ENCODE measurements at regions not wholly inside any gene's neighbourhood (a gene's known extent, or its start where the extent isn't known, plus 50 kb on each side); places are given as distances from the start of the nearest gene placed in this dataset.

DNA sequence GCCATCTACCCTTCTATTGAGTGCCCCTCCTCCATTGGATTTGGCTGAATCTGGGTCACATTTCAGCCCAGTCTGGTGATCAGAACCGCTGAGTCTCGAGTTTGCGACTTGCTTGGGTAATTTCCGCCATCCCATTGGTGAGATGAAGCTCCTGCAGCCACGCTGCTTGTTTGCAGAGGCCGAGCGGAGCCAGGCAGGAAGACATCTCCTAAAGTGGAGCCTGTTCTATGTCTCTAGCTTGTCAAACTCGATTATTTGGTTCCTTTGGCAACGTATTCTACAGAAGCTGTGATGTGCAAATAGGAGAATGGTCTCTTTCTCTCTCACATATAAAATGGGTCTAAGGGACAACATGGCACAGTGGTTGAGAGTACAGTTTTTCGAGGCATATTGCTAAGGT, 206.8 kb upstream of the PLXNA2 start:
- 84% methylated on average over 10 of the region's 10 CpGs for WGBS, 3 donors
- Histone ChIP-seq H3K27me3 (no peaks in the 10 kb centered on the region), H3K4me3 (no peak overlapping the region), H3K36me3 (no peaks in the 10 kb centered on the region), H3K27ac (no peak overlapping the region), H3K9me3 (no peaks in the 10 kb centered on the region), H3K4me1 (ENCODE audit: insufficient read depth) (no peaks in the 10 kb centered on the region)
- no peak for DNase-seq
- no peak for TF ChIP-seq POLR2A (IDR thresholded peaks at IDR 0.05)
- intact Hi-C loops (cut with DNase I), result no loop called here

- 59 to 76% (median 62%) methylated on average over 3 of the region's 3 CpGs for WGBS, 3 donors
- no peak for DNase-seq
Observed at GRCh38 chr1:208455821-208456220, 211.6 kb upstream of the PLXNA2 start.

DNA sequence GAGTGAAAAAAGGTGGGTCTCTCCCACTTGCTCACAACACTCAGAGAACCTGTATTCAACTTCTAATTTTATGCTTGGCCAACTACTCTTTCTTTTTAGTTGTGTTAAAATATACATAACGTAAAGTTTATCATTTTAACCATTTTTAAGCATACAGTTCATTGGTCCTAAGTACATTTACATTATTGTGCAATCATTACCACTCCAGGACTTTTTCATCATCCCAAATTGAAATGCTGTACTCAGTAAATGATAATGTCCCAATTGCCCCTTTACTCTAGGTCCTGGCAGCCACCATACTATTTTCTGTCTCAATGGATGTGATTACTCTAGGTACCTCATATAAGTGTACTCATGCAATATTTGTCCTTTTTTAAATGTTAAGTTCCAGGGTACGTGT, 212.3 kb upstream of the PLXNA2 start:
- Histone ChIP-seq H3K4me1 (ENCODE audit: insufficient read depth) (no peaks in the 10 kb centered on the region), H3K9me3 (no peaks in the 10 kb centered on the region), H3K36me3 (no peaks in the 10 kb centered on the region), H3K27me3 (no peaks in the 10 kb centered on the region), H3K27ac (no peak overlapping the region), H3K4me3 (no peak overlapping the region)
- DNase-seq, result no peak
- WGBS, 3 donors, result 86 to 94% (median 88%) methylated on average over 2 of the region's 2 CpGs
- intact Hi-C loops (cut with DNase I), result no loop called here
- TF ChIP-seq CTCF (IDR thresholded peaks at IDR 0.05) (no peak), EP300 (IDR thresholded peaks at IDR 0.05) (no peak), POLR2A (IDR thresholded peaks at IDR 0.05) (no peak)

More at GRCh38 chr1:208455821-208456220, 211.6 kb upstream of the PLXNA2 start:
- no peak for TF ChIP-seq CTCF (IDR thresholded peaks at IDR 0.05)
- no peak for TF ChIP-seq EP300 (IDR thresholded peaks at IDR 0.05)
- TF ChIP-seq POLR2A (IDR thresholded peaks at IDR 0.05), result no peak
- H3K4me3 ChIP-seq, result no peak overlapping the region
- intact Hi-C loops (cut with DNase I), result no loop called here
- no peaks in the 10 kb centered on the region for H3K27me3 ChIP-seq
- H3K36me3 ChIP-seq, result no peaks in the 10 kb centered on the region
- no peaks in the 10 kb centered on the region for H3K4me1 ChIP-seq (ENCODE audit: insufficient read depth)
- H3K27ac ChIP-seq, result no peak overlapping the region
- no peaks in the 10 kb centered on the region for H3K9me3 ChIP-seq

- no peak overlapping the region for H3K27ac ChIP-seq
- DNase-seq, result no peak
- no peaks in the 10 kb centered on the region for H3K9me3 ChIP-seq
- H3K4me3 ChIP-seq, result no peak overlapping the region
- intact Hi-C loops (cut with DNase I), result loop anchor here in 1 of 4 donors (10.0 kb wide), 1 partner anchor 196 kb away; no protein-coding TSS in a partner anchor
- H3K4me1 ChIP-seq (ENCODE audit: insufficient read depth), result no peaks in the 10 kb centered on the region
- H3K27me3 ChIP-seq, result no peaks in the 10 kb centered on the region
- TF ChIP-seq CTCF (IDR thresholded peaks at IDR 0.05), result no peak
- no peak for TF ChIP-seq POLR2A (IDR thresholded peaks at IDR 0.05)
- TF ChIP-seq EP300 (IDR thresholded peaks at IDR 0.05), result no peak
- no peaks in the 10 kb centered on the region for H3K36me3 ChIP-seq
- 65 to 78% (median 73%) methylated on average over 3 of the region's 3 CpGs for WGBS, 3 donors
Observed at GRCh38 chr1:208460823-208461222, 216.6 kb upstream of the PLXNA2 start.

DNA sequence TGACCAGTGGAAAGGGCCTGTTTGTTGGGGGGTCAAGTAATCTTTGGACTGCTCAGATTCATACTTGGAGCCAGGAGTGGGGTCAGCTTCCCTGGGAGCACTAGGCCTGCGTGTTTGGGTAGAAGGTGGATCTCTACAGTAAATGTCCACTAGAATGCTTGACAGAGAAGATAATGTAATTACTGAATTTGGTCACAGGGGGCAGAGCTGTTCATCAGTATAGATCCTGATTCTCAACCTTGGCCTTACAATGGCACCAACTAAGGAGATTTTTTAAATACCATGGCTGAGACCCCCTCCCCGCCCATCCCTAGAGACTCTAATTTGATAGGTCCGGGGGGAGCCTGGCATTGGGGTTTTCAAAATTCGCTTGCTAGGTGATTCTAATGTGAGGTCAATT, 217.5 kb upstream of the PLXNA2 start:
- 89 to 91% (median 90%) methylated on average over 4 of the region's 4 CpGs for WGBS, 3 donors
- Histone ChIP-seq H3K9me3 (no peaks in the 10 kb centered on the region), H3K27me3 (no peaks in the 10 kb centered on the region), H3K4me3 (no peak overlapping the region), H3K36me3 (no peaks in the 10 kb centered on the region), H3K27ac (no peak overlapping the region), H3K4me1 (ENCODE audit: insufficient read depth) (no peaks in the 10 kb centered on the region)
- intact Hi-C loops (cut with DNase I), result loop anchor here in 1 of 4 donors (10.0 kb wide), 1 partner anchor 197 kb away; no protein-coding TSS in a partner anchor
- TF ChIP-seq POLR2A (IDR thresholded peaks at IDR 0.05), result no peak
- no peak for TF ChIP-seq CTCF (IDR thresholded peaks at IDR 0.05)
- TF ChIP-seq EP300 (IDR thresholded peaks at IDR 0.05), result no peak
- DNase-seq, result no peak
